Kidney (tissue), 13 donors: ENCODE measurements at regions not wholly inside any gene's neighbourhood (a gene's known extent, or its start where the extent isn't known, plus 50 kb on each side); places are given as distances from the start of the nearest gene placed in this dataset.

Experiments used
- DNase-seq, 5 donors: peaks; one replicate each; pipeline ENCODE4 v3.0.0-alpha.2; 2013 to 2020
- FAIRE-seq: peaks from 2 replicates; lab custom pipeline; 2012; peaks lifted over from hg19 to GRCh38; lab: Jason Lieb, UNC
- H3K27ac ChIP-seq, 2 donors: one replicate each; pipeline ENCODE4 v1.7.0; 2013; ENCODE audit warnings: low read depth in 2 of 2, low read length in 2 of 2, inconsistent platforms in 1 of 2
- H3K27me3 ChIP-seq: one replicate; pipeline ENCODE4 v1.7.1; 2013; ENCODE audit warnings: low read length, inconsistent platforms; ENCODE audit not compliant: control insufficient read depth, insufficient read depth
- H3K36me3 ChIP-seq, 3 donors: one replicate each; pipeline versions ENCODE4 v1.7.0 to v1.7.1; 2013; ENCODE audit warnings: low read length in 3 of 3, control low read depth in 1 of 3, inconsistent platforms in 1 of 3; ENCODE audit not compliant: insufficient read depth in 3 of 3, control insufficient read depth in 2 of 3
- H3K4me1 ChIP-seq, 3 donors: one replicate each; pipeline versions ENCODE4 v1.7.0 to v1.7.1; 2013; ENCODE audit warnings: low read length in 3 of 3, inconsistent platforms in 1 of 3, low read depth in 1 of 3; ENCODE audit not compliant: control insufficient read depth in 2 of 3, insufficient read depth in 2 of 3
- H3K4me3 ChIP-seq, 3 donors: one replicate each; pipeline versions ENCODE4 v1.7.0 to v1.8.1; 2013; ENCODE audit warnings: low read length in 3 of 3, control low read depth in 1 of 3, inconsistent platforms in 1 of 3
- H3K9ac ChIP-seq, 3 donors: one replicate each; pipeline versions ENCODE4 v1.7.0 to v1.7.1; 2013; ENCODE audit warnings: low read length in 3 of 3, control low read depth in 1 of 3, inconsistent platforms in 1 of 3
- H3K9me3 ChIP-seq, 3 donors: one replicate each; pipeline versions ENCODE4 v1.7.0 to v1.7.1; 2013; ENCODE audit warnings: low read length in 3 of 3, control low read depth in 1 of 3, inconsistent platforms in 1 of 3; ENCODE audit not compliant: control insufficient read depth in 2 of 3, insufficient read depth in 1 of 3
- CTCF ChIP-seq: IDR thresholded peaks from 3 replicates; pipeline ENCODE4 v1.5.1; 2012; ENCODE audit warnings: mild to moderate bottlenecking, moderate library complexity, borderline replicate concordance; ENCODE audit not compliant: insufficient read depth; ENCODE audit errors: extremely low read depth
- intact Hi-C: fragments of 100-400 bp; cut with DNase I; formaldehyde crosslinking; loops from one replicate; pipeline ENCODE4 v1.11.1; 2022
- donor health status: control.
- donor health status: control.
- donor health status: control.
- donor health status: control.
- donor health status: control.
- donor health status: DM: yes; HTN: yes; CAD: no.
- donor health status: Normal renal cell carcinoma (clear cell type).

DNA sequence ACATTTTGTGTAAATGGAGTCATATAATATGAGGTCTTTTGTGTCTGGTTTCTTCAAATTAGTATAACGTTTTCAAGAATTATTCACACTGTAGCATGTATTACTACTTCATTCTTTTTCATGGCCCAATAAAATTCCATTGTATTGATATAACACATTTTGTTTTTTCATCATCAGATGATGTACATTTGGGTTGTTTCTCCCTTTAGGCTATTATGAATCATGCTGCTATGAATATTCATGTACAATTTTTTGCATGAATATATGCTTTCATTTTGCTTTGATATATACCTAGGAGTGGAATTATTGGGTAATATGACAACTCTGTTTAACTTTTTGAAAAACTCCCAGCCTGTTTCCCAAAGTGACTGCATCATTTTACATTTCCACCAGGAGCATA lies 220.2 kb downstream of the NR4A2 start:
- no peak for FAIRE-seq
- no peak for DNase-seq
- no peaks in the 10 kb centered on the region for H3K27me3 ChIP-seq
- H3K27ac ChIP-seq, result no peak overlapping the region
- no peaks in the 10 kb centered on the region for H3K9me3 ChIP-seq
- H3K9ac ChIP-seq, result no peak overlapping the region
- H3K4me1 ChIP-seq, result no peaks in the 10 kb centered on the region
- no peak overlapping the region for H3K4me3 ChIP-seq
- intact Hi-C loops, result no loop called here
- TF ChIP-seq CTCF, result no peak
- no peaks in the 10 kb centered on the region for H3K36me3 ChIP-seq

- no peaks in the 10 kb centered on the region for H3K9me3 ChIP-seq
- no peaks in the 10 kb centered on the region for H3K36me3 ChIP-seq
- FAIRE-seq (peak; percentile 80), DNase-seq (peak in 2 of 5 donors; percentile 14 to 18)
- no peaks in the 10 kb centered on the region for H3K4me1 ChIP-seq
- TF ChIP-seq CTCF, result no peak
- H3K27ac ChIP-seq, result no peak overlapping the region
- H3K9ac ChIP-seq, result no peak overlapping the region
- intact Hi-C loops, result no loop called here
- no peaks in the 10 kb centered on the region for H3K27me3 ChIP-seq
- no peak overlapping the region for H3K4me3 ChIP-seq
Measured at GRCh38 chr2:156110890-156111289, 221.6 kb downstream of the NR4A2 start.

DNA sequence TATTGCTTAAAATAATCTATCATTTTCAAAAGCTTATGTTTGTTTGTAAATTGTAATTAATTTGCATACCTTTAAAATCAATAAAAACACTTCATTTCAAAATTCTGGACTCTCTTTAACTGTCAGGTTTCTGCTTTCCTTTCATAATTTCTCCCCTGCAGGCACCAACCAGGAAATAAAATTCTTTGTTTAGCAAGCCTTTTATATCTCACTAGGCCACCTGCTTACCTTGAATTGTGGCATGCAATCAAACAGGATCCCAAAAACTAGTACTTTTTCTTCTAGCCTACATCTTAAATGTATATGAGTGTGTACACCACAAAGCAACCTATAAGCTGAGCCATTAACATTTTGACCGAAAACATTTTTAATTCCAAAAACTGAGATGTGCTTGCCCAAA lies 233.1 kb downstream of the NR4A2 start:
- FAIRE-seq (no peak), DNase-seq (no peak)
- Histone ChIP-seq H3K4me1 (no peaks in the 10 kb centered on the region), H3K4me3 (no peak overlapping the region), H3K27ac (no peak overlapping the region), H3K9ac (no peak overlapping the region), H3K36me3 (no peaks in the 10 kb centered on the region), H3K27me3 (no peaks in the 10 kb centered on the region), H3K9me3 (no peaks in the 10 kb centered on the region)
- intact Hi-C loops, result no loop called here
- TF ChIP-seq CTCF, result no peak

- no peaks in the 10 kb centered on the region for H3K36me3 ChIP-seq
- no peak for FAIRE-seq
Measured at GRCh38 chr2:156098506-156098905, 234.0 kb downstream of the NR4A2 start.

More at GRCh38 chr2:156098506-156098905, 234.0 kb downstream of the NR4A2 start:
- intact Hi-C loops, result no loop called here
- Histone ChIP-seq H3K4me1 (no peaks in the 10 kb centered on the region), H3K27ac (no peak overlapping the region), H3K27me3 (no peaks in the 10 kb centered on the region), H3K9me3 (no peaks in the 10 kb centered on the region), H3K9ac (no peak overlapping the region), H3K4me3 (no peak overlapping the region)
- no peak for DNase-seq
- TF ChIP-seq CTCF, result no peak
